GM12878 (cell line): ENCODE measurements at regions not wholly inside any gene's neighbourhood (a gene's known extent, or its start where the extent isn't known, plus 50 kb on each side); places are given as distances from the start of the nearest gene placed in this dataset.
"Not testable (repeated sequence)": the region's sequence is repeated elsewhere in the genome, so short reads cannot be mapped to it uniquely, and the experiment has no call there.

Experiments
- ATAC-seq: fragments of 200-7000 bp; cut with Tn5 transposase; 3 replicates; pipeline ENCODE4 v1.9.1; 2020; ENCODE audit warnings: mild to moderate bottlenecking, moderate library complexity
- BruUV-seq: library from RNA; stranded (reverse); fragments of 400-500 nt; replicated peaks from 2 replicates; lab custom pipeline; 2021; lab: Mats Ljungman, UMichigan
- CTCF ChIA-PET: fragments of 300-600 bp; sonication (Branson Sonifier 250); formaldehyde crosslinking; extraction: SDS; loops from one replicate; lab custom pipeline; 2021; ENCODE audit warnings: inconsistent platforms; lab: Yijun Ruan, JAX
- POLR2A ChIA-PET: fragments of 350-600 bp; formaldehyde crosslinking; extraction: SDS; loops from one replicate; lab custom pipeline; 2021; ENCODE audit warnings: inconsistent platforms; lab: Charles Lee
- RAD21 ChIA-PET: fragments of 300-600 bp; sonication (Branson Sonifier 250); formaldehyde crosslinking; loops from one replicate; lab custom pipeline; 2023; ENCODE audit warnings: antibody characterized with exemption; ENCODE audit not compliant: unreplicated experiment; lab: Charles Lee
- SMC1A ChIA-PET: fragments of 300-600 bp; sonication (Branson Sonifier 250); formaldehyde crosslinking; loops from one replicate; lab custom pipeline; 2023; ENCODE audit not compliant: unreplicated experiment, uncharacterized antibody; lab: Charles Lee
- DNase-seq: peaks from one replicate; pipeline ENCODE4 v3.0.0-alpha.2; 2011; ENCODE audit warnings: low read depth, low spot score
- FAIRE-seq: peaks from 3 replicates; lab custom pipeline; 2011; peaks lifted over from hg19 to GRCh38; lab: Jason Lieb, UNC
- H2AFZ ChIP-seq: 2 replicates; pipeline ENCODE4 v1.6.0; 2011; ENCODE audit warnings: low read depth, low read length, control low read depth; ENCODE audit not compliant: control insufficient read depth
- H3K27ac ChIP-seq: 2 replicates; pipeline ENCODE4 v1.5.1; 2011; ENCODE audit warnings: control low read depth; ENCODE audit not compliant: control insufficient read depth, insufficient read depth
- H3K27me3 ChIP-seq, 2 experiments: replicated peaks in 1 of 2; 2 replicates each; pipeline versions ENCODE4 v1.6.0 to v1.6.1; 2011; ENCODE audit warnings: low read length in 1 of 2; ENCODE audit not compliant: control insufficient read depth in 2 of 2, insufficient read depth in 2 of 2
- H3K36me3 ChIP-seq, 2 experiments: 2 replicates each; pipeline ENCODE4 v1.5.1; 2011; ENCODE audit warnings: low read length in 1 of 2; ENCODE audit not compliant: control insufficient read depth in 2 of 2, insufficient read depth in 2 of 2
- H3K4me1 ChIP-seq: 2 replicates; pipeline ENCODE4 v1.6.1; 2011; ENCODE audit warnings: mild to moderate bottlenecking, low read length, moderate library complexity, mixed read lengths; ENCODE audit not compliant: control insufficient read depth, insufficient read depth
- H3K4me2 ChIP-seq: 2 replicates; pipeline ENCODE4 v1.6.0; 2011; ENCODE audit warnings: control low read depth; ENCODE audit not compliant: control insufficient read depth, insufficient read depth
- H3K4me3 ChIP-seq: fragments of 200-600 bp; sonication (generic); 2 replicates; pipeline ENCODE4 v1.5.1; 2016
- H3K79me2 ChIP-seq: 2 replicates; pipeline ENCODE4 v1.6.0; 2011; ENCODE audit warnings: low read length; ENCODE audit not compliant: control insufficient read depth, insufficient read depth
- H3K9ac ChIP-seq: 2 replicates; pipeline ENCODE4 v1.8.0; 2011; ENCODE audit warnings: low read length, control low read depth, mixed read lengths; ENCODE audit not compliant: control insufficient read depth, insufficient read depth
- H3K9me3 ChIP-seq: replicated peaks from 3 replicates; pipeline ENCODE4 v1.5.1; 2011; ENCODE audit warnings: mild to moderate bottlenecking, low read length; ENCODE audit not compliant: control insufficient read depth, insufficient read depth
- H4K20me1 ChIP-seq: 2 replicates; pipeline ENCODE4 v1.6.0; 2011; ENCODE audit not compliant: control insufficient read depth, insufficient read depth
- CHD4 ChIP-seq: fragments of 200-600 bp; sonication (generic); IDR thresholded peaks from 2 replicates; pipeline ENCODE4 v1.6.1; 2016; ENCODE audit warnings: mild to moderate bottlenecking
- WGBS: methylation state at CpG from one replicate; pipeline ENCODE4 v1.1.6; 2016; ENCODE audit warnings: low lambda C conversion rate; ENCODE audit not compliant: insufficient replicate concordance, insufficient coverage; ENCODE audit errors: missing lambda C conversion rate; 5-methylcytosine and 5-hydroxymethylcytosine counted together
- in situ Hi-C: fragments of 300-500 bp; cut with MboI; formaldehyde crosslinking; loops from 9 replicates; pipeline ENCODE4 v1.14.3; 2018; ENCODE audit warnings: mixed read lengths
- intact Hi-C: fragments of 100-400 bp; cut with micrococcal nuclease; formaldehyde crosslinking; loops from one replicate; pipeline ENCODE4 v1.14.2; 2022; ENCODE audit not compliant: unreplicated experiment
- TF ChIP-seq, protein P1 (sequence below): fragments of 450-650 bp; IDR thresholded peaks from 2 replicates; pipeline ENCODE4 v1.6.1; 2017; ENCODE audit warnings: mild to moderate bottlenecking, moderate library complexity
- TF ChIP-seq, protein P2 (sequence below): IDR thresholded peaks from 2 replicates; pipeline ENCODE4 v1.6.1; 2011; ENCODE audit warnings: mild to moderate bottlenecking, low read depth, low read length, moderate library complexity; ENCODE audit not compliant: insufficient replicate concordance

DNA sequence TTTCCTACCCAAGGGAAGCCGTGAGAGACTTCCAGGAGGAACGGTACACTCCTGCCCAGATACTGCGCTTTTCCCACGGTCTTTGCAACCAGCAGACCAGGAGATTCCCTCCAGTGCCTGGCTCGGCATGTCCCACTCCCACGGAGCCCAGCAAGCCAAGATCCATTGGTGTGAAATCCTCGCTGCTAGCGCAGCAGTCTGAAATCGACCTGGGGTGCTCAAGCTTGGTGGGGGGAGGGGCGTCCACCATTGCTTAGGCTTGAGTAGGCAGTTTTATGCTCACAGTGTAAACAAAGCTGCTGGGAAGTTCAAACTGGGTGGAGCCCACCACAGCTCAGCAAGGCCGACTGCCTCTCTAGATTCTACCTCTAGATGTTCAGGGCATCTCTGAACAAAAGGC, 284.8 kb upstream of the FGF13 start (continued):
- TF ChIP-seq, protein P1, sequence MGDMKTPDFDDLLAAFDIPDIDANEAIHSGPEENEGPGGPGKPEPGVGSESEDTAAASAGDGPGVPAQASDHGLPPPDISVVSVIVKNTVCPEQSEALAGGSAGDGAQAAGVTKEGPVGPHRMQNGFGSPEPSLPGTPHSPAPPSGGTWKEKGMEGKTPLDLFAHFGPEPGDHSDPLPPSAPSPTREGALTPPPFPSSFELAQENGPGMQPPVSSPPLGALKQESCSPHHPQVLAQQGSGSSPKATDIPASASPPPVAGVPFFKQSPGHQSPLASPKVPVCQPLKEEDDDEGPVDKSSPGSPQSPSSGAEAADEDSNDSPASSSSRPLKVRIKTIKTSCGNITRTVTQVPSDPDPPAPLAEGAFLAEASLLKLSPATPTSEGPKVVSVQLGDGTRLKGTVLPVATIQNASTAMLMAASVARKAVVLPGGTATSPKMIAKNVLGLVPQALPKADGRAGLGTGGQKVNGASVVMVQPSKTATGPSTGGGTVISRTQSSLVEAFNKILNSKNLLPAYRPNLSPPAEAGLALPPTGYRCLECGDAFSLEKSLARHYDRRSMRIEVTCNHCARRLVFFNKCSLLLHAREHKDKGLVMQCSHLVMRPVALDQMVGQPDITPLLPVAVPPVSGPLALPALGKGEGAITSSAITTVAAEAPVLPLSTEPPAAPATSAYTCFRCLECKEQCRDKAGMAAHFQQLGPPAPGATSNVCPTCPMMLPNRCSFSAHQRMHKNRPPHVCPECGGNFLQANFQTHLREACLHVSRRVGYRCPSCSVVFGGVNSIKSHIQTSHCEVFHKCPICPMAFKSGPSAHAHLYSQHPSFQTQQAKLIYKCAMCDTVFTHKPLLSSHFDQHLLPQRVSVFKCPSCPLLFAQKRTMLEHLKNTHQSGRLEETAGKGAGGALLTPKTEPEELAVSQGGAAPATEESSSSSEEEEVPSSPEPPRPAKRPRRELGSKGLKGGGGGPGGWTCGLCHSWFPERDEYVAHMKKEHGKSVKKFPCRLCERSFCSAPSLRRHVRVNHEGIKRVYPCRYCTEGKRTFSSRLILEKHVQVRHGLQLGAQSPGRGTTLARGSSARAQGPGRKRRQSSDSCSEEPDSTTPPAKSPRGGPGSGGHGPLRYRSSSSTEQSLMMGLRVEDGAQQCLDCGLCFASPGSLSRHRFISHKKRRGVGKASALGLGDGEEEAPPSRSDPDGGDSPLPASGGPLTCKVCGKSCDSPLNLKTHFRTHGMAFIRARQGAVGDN = no peak

DNA sequence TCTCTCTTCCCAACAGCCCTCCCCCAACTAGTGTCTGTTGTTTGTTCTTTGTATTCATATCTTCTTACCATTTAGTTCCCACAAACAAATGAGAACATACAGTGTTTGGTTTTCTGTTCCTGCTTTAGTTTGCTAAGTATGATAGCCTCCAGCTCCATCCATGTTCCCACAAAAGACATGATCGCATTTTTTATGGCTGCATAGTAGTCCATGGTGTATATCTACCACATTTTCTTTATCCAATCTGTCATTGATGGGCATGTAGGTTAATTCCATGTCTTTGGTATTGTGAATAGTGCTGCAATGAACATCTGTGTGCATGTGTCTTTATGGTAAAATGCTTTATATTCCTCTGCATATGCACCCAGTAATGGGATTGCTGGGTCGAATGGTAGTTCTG, 283.9 kb upstream of the FGF13 start:
- ChIA-PET SMC1A (no interaction called here), POLR2A (no interaction called here), RAD21 (no interaction called here), CTCF (no interaction called here)
- Histone ChIP-seq H3K27me3 (no peaks in the 10 kb centered on the region), H3K79me2 (no peaks in the 10 kb centered on the region), H3K9me3 (no peaks in the 10 kb centered on the region), H3K4me3 (no peak overlapping the region), H3K9ac (no peak overlapping the region), H3K36me3 (no peaks in the 10 kb centered on the region), H4K20me1 (no peaks in the 10 kb centered on the region), H3K4me2 (no peak overlapping the region), H3K27ac (no peak overlapping the region), H2AFZ (no peak overlapping the region), H3K4me1 (no peaks in the 10 kb centered on the region)
- in situ Hi-C loops (no loop called here), intact Hi-C loops (no loop called here)
- FAIRE-seq = no peak
- TF ChIP-seq CHD4 = no peak
- TF ChIP-seq, protein P2, sequence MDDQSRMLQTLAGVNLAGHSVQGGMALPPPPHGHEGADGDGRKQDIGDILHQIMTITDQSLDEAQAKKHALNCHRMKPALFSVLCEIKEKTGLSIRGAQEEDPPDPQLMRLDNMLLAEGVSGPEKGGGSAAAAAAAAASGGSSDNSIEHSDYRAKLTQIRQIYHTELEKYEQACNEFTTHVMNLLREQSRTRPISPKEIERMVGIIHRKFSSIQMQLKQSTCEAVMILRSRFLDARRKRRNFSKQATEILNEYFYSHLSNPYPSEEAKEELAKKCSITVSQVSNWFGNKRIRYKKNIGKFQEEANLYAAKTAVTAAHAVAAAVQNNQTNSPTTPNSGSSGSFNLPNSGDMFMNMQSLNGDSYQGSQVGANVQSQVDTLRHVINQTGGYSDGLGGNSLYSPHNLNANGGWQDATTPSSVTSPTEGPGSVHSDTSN = no peak
- 0% methylated on average over 2 of the region's 2 CpGs for WGBS
- BruUV-seq = no TSS peak
- no peak for DNase-seq
- no peak for ATAC-seq

DNA sequence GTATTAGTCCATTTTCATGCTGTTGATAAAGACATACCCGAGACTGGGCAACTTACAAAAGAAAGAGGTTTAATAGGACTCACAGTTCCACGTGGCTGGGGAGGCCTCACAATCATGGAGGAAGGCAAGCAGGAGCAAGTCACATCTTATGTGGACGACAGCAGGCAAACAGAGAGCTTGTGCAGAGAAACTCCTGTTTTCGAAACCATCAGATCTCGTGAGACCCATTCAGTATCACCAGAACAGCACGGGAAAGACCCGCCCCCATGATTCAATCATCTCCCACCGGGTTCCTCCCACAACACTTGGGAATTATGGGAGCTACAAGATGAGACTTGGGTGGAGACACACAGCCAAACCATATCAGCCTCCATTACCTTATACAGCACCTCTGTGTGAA, 278.9 kb upstream of the FGF13 start:
- H3K36me3 ChIP-seq, BruUV-seq, DNase-seq, H2AFZ ChIP-seq, POLR2A ChIA-PET, H3K27ac ChIP-seq, CTCF ChIA-PET, RAD21 ChIA-PET, H3K4me1 ChIP-seq, FAIRE-seq, H4K20me1 ChIP-seq, ATAC-seq, H3K4me2 ChIP-seq, in situ Hi-C loops, H3K79me2 ChIP-seq, H3K27me3 ChIP-seq, intact Hi-C loops, H3K9ac ChIP-seq, H3K4me3 ChIP-seq, H3K9me3 ChIP-seq: not testable (repeated sequence)
- 13% methylated on average over 8 of the region's 8 CpGs for WGBS
- SMC1A ChIA-PET = interaction anchor here (1.5 kb wide), 1 partner anchor 30 kb away, joined by 3 read pairs; no protein-coding TSS in a partner anchor
